GM23338 (cell line): ENCODE measurements at regions not wholly inside any gene's neighbourhood (a gene's known extent, or its start where the extent isn't known, plus 50 kb on each side); places are given as distances from the start of the nearest gene placed in this dataset.

ENCODE experiments used
- ATAC-seq: fragments of 200-7000 bp; cut with Tn5 transposase; 3 replicates; pipeline ENCODE4 v1.9.1; 2020
- DNase-seq: peaks from one replicate; pipeline ENCODE4 v3.0.0-alpha.2; 2015; ENCODE audit warnings: low spot score
- H2AFZ ChIP-seq: fragments of 200-600 bp; sonication (generic); 2 replicates; pipeline ENCODE4 v1.8.0; 2016; ENCODE audit warnings: antibody characterized with exemption, mild to moderate bottlenecking, moderate library complexity
- H3F3A ChIP-seq: fragments of 200-600 bp; sonication (generic); replicated peaks from 2 replicates; pipeline ENCODE4 v1.8.0; 2017; ENCODE audit warnings: antibody characterized with exemption, mixed run types, low read depth
- H3K27ac ChIP-seq: fragments of 200-600 bp; sonication (generic); 2 replicates; pipeline ENCODE4 v1.6.1; 2016; ENCODE audit warnings: low read depth
- H3K27me3 ChIP-seq: fragments of 200-600 bp; sonication (generic); 2 replicates; pipeline ENCODE4 v1.8.0; 2016; ENCODE audit warnings: mild to moderate bottlenecking, mixed run types, moderate library complexity; ENCODE audit not compliant: insufficient read depth
- H3K36me3 ChIP-seq: fragments of 200-600 bp; sonication (generic); 2 replicates; pipeline ENCODE4 v1.8.0; 2016; ENCODE audit warnings: mild to moderate bottlenecking; ENCODE audit not compliant: insufficient read depth
- H3K4me1 ChIP-seq: fragments of 200-600 bp; sonication (generic); 2 replicates; pipeline ENCODE4 v1.8.0; 2016; ENCODE audit warnings: mild to moderate bottlenecking, moderate library complexity; ENCODE audit not compliant: insufficient read depth
- H3K4me2 ChIP-seq: fragments of 200-600 bp; sonication (generic); 2 replicates; pipeline ENCODE4 v1.7.1; 2017; ENCODE audit warnings: mixed run types
- H3K4me3 ChIP-seq: fragments of 200-600 bp; sonication (generic); 2 replicates; pipeline ENCODE4 v1.6.1; 2016; ENCODE audit warnings: mixed run types
- H3K79me2 ChIP-seq: fragments of 200-600 bp; sonication (generic); replicated peaks from 2 replicates; pipeline ENCODE4 v1.8.0; 2017; ENCODE audit warnings: mild to moderate bottlenecking; ENCODE audit not compliant: insufficient read depth
- H3K9me2 ChIP-seq: fragments of 200-600 bp; sonication (generic); 2 replicates; pipeline ENCODE4 v1.8.0; 2017; ENCODE audit not compliant: insufficient read depth
- H4K20me1 ChIP-seq: fragments of 200-600 bp; sonication (generic); replicated peaks from 2 replicates; pipeline ENCODE4 v1.8.0; 2017; ENCODE audit warnings: mild to moderate bottlenecking; ENCODE audit not compliant: insufficient read depth
- H3K27ac Mint-ChIP-seq: 2 replicates; pipeline ENCODE4 v1.8.0; 2020; ENCODE audit warnings: inconsistent platforms, mild to moderate bottlenecking, moderate library complexity, mixed read lengths
- H3K27me3 Mint-ChIP-seq: 3 replicates; pipeline ENCODE4 v1.8.0; 2022; ENCODE audit warnings: low read depth, mild to moderate bottlenecking, moderate library complexity, mixed read lengths, inconsistent platforms; ENCODE audit not compliant: insufficient read depth, poor library complexity
- H3K36me3 Mint-ChIP-seq: 3 replicates; pipeline ENCODE4 v1.8.0; 2021; ENCODE audit warnings: low read depth, mild to moderate bottlenecking, inconsistent platforms, moderate library complexity, mixed read lengths
- H3K4me1 Mint-ChIP-seq: 3 replicates; pipeline ENCODE4 v1.8.0; 2020; ENCODE audit warnings: mild to moderate bottlenecking, inconsistent platforms, mixed read lengths
- H3K4me3 Mint-ChIP-seq: 3 replicates; pipeline ENCODE4 v1.8.0; 2021; ENCODE audit warnings: moderate library complexity, mild to moderate bottlenecking, inconsistent platforms, mixed read lengths
- H3K9me3 Mint-ChIP-seq: 3 replicates; pipeline ENCODE4 v1.8.0; 2020; ENCODE audit warnings: moderate library complexity, mild to moderate bottlenecking, inconsistent platforms, mixed read lengths
- CREB1 ChIP-seq: fragments of 250-450 bp; sonication (Bioruptor Pico); IDR thresholded peaks from 2 replicates; pipeline ENCODE4 v1.5.0; 2020; ENCODE audit warnings: low read depth, mild to moderate bottlenecking, moderate library complexity
- CTCF ChIP-seq, 2 experiments: fragments of 200-600 bp in 1 of 2; sonication (generic) in 1 of 2; conservative IDR thresholded peaks; 2 replicates each; pipeline versions ENCODE4 v1.5.1 to v1.6.1; 2016 to 2017; ENCODE audit warnings: antibody characterized with exemption in 2 of 2, low read depth in 2 of 2, mild to moderate bottlenecking in 2 of 2, moderate library complexity in 1 of 2
- ETS1 ChIP-seq: IDR thresholded peaks from 2 replicates; pipeline ENCODE4 v1.6.1; 2016; ENCODE audit warnings: antibody characterized with exemption
- EZH2 ChIP-seq: fragments of 200-600 bp; sonication (generic); IDR thresholded peaks from one replicate; pipeline ENCODE4 v1.8.0; 2017; ENCODE audit warnings: antibody characterized with exemption, mild to moderate bottlenecking, low read depth; ENCODE audit not compliant: unreplicated experiment
- EZH2phosphoT487 ChIP-seq: fragments of 200-600 bp; sonication (generic); IDR thresholded peaks from one replicate; pipeline ENCODE4 v1.8.1; 2018; ENCODE audit warnings: antibody characterized with exemption; ENCODE audit not compliant: unreplicated experiment
- JUNB ChIP-seq: IDR thresholded peaks from one replicate; pipeline ENCODE4 v1.6.1; 2016; ENCODE audit warnings: antibody characterized with exemption; ENCODE audit not compliant: unreplicated experiment
- NANOG ChIP-seq: IDR thresholded peaks from 2 replicates; pipeline ENCODE4 v1.6.1; 2016; ENCODE audit warnings: antibody characterized with exemption, borderline replicate concordance
- POLR2AphosphoS5 ChIP-seq: IDR thresholded peaks from 2 replicates; pipeline ENCODE4 v1.6.1; 2016; ENCODE audit warnings: antibody characterized with exemption, low read depth
- STAT1 ChIP-seq: IDR thresholded peaks from one replicate; pipeline ENCODE4 v1.6.1; 2016; ENCODE audit warnings: antibody characterized with exemption; ENCODE audit not compliant: unreplicated experiment
- ZNF114 ChIP-seq: fragments of 250-450 bp; sonication (Bioruptor Pico); IDR thresholded peaks from 2 replicates; pipeline ENCODE4 v1.5.0; 2020; ENCODE audit warnings: mild to moderate bottlenecking, moderate library complexity
- ZNF331 ChIP-seq: fragments of 250-450 bp; sonication (Bioruptor Pico); IDR thresholded peaks from 2 replicates; pipeline ENCODE4 v1.5.0; 2020; ENCODE audit warnings: low read depth, mild to moderate bottlenecking, moderate library complexity
- ZNF462 ChIP-seq: fragments of 250-450 bp; sonication (Bioruptor Pico); IDR thresholded peaks from 2 replicates; pipeline ENCODE4 v1.5.0; 2020; ENCODE audit warnings: mild to moderate bottlenecking, moderate library complexity

GRCh38 chr10:9045311-9045710, 990.8 kb downstream of the GATA3 start:
- H3K4me1 ChIP-seq: no peaks in the 10 kb centered on the region
- H3K9me3 Mint-ChIP-seq: peaks cover 11% of the 10 kb centered on the region; the same call in 1 of the 3 replicates
- no peak for DNase-seq
- H3K27me3 ChIP-seq: no peaks in the 10 kb centered on the region
- H3K4me1 Mint-ChIP-seq: no peaks in the 10 kb centered on the region
- H4K20me1 ChIP-seq: no peaks in the 10 kb centered on the region
- H3F3A ChIP-seq: no peaks in the 10 kb centered on the region
- H3K27ac Mint-ChIP-seq: no peak overlapping the region
- H3K36me3 ChIP-seq: no peaks in the 10 kb centered on the region; the same call in 1 of the 2 replicates
- no peaks in the 10 kb centered on the region for H3K79me2 ChIP-seq
- H3K4me3 Mint-ChIP-seq: no peak overlapping the region
- H3K9me2 ChIP-seq: no peaks in the 10 kb centered on the region
- no peak overlapping the region for H3K27ac ChIP-seq
- no peak overlapping the region for H2AFZ ChIP-seq
- no peak for TF ChIP-seq EZH2
- H3K4me3 ChIP-seq: no peak overlapping the region
- no peak overlapping the region for H3K4me2 ChIP-seq
- no peaks in the 10 kb centered on the region for H3K27me3 Mint-ChIP-seq
- no peak for ATAC-seq
- H3K36me3 Mint-ChIP-seq: no peaks in the 10 kb centered on the region; the same call in 2 of the 3 replicates

- Mint-ChIP-seq H3K4me3 (no peak overlapping the region), H3K9me3 (peaks cover 9% of the 10 kb centered on the region; the same call in 1 of the 3 replicates), H3K36me3 (no peaks in the 10 kb centered on the region), H3K27ac (no peak overlapping the region), H3K27me3 (no peaks in the 10 kb centered on the region), H3K4me1 (no peaks in the 10 kb centered on the region)
- no peaks in the 10 kb centered on the region for H3K27me3 ChIP-seq
- H3K79me2 ChIP-seq: no peaks in the 10 kb centered on the region
- H3K4me1 ChIP-seq: no peaks in the 10 kb centered on the region
- ATAC-seq (no peak), DNase-seq (no peak)
- no peak overlapping the region for H3K4me2 ChIP-seq
- H3K9me2 ChIP-seq: no peaks in the 10 kb centered on the region
- H3K4me3 ChIP-seq: no peak overlapping the region
- no peaks in the 10 kb centered on the region for H4K20me1 ChIP-seq
- H2AFZ ChIP-seq: no peak overlapping the region
- no peak overlapping the region for H3K27ac ChIP-seq
- H3F3A ChIP-seq: no peaks in the 10 kb centered on the region
- no peaks in the 10 kb centered on the region for H3K36me3 ChIP-seq
- no peak for TF ChIP-seq POLR2AphosphoS5
- no peak for TF ChIP-seq EZH2phosphoT487
- no peak for TF ChIP-seq ZNF331 (CRISPR knock-in tag)
- no peak for TF ChIP-seq ZNF114 (CRISPR knock-in tag)
- TF ChIP-seq JUNB: no peak
- no peak for TF ChIP-seq NANOG
- no peak for TF ChIP-seq ZNF462
- no peak for TF ChIP-seq EZH2
- no peak for TF ChIP-seq STAT1
- no peak for TF ChIP-seq CTCF (conservative IDR thresholded peaks at IDR 0.05; ENCODE audit: low read depth in 2 of 2)
- no peak for TF ChIP-seq ETS1
- no peak for TF ChIP-seq CREB1 (CRISPR knock-in tag)
Observed at GRCh38 chr10:9051328-9051974, 997.0 kb downstream of the GATA3 start.
